HG03520 (cell line): ENCODE measurements at regions not wholly inside any gene's neighbourhood (a gene's known extent, or its start where the extent isn't known, plus 50 kb on each side); places are given as distances from the start of the nearest gene placed in this dataset.

Experiments used
- ATAC-seq: cut with Tn5 transposase; IDR thresholded peaks from one replicate; pipeline ENCODE4 v1.9.1; 2021; ENCODE audit warnings: mild to moderate bottlenecking, moderate library complexity; ENCODE audit not compliant: unreplicated experiment

DNA sequence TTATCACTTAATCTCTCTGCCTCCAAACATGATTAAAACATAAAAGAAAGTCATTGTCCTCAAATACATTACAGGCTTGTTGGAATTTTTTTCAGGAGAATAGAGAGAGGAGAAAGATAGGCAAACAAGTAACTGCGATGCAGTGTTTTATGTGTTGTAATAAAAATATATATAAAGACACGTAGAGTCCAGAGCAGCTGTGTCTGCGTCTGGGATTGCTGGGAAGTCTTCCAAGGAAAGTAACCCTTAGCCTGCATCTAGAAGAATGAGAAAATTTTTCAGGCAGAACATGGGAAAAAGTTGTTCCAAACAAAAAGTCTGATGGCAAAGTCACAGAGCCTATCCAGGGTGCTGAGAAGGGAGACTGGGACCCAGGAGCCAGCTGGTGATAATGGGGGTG, 91.8 kb upstream of the ST6GAL2 start:
- no peak for ATAC-seq

DNA sequence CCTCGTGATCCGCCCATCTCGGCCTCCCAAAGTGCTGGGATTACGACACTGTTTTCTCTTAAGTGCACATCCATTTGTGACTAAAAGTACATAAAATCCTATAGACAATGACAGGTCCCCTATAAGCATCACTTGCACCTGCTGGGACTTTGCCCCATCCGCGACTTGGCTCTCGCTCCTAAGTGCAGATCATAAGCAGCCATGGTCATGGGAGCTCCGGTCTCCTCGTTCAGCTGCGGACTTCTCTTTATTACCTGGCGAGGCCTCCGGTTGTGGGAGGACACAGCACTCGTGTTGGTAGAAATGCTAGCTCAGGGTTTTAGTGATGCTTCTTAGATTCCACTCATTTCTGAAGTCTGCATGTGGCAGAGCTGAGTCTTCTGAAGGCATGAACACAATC, 92.7 kb upstream of the ST6GAL2 start:
- no peak for ATAC-seq

DNA sequence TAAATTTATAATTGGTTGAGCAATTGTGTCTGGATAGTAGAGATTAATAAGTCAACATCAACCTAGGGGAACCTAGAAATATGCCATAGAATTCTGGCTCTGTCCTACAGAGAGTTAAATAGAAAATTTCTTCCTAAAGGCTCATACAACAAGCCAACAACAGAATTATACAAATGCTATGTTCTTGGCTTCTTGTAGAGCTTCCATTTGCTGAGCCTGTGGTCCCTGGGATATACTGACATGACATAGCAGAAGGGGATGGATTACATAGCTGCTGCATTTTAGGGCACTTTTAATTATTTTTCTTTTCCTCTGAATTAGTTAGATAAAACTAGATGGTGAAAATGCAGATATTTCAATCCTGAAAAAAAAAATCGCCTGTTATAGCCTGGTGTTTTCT, 95.5 kb upstream of the ST6GAL2 start:
- ATAC-seq = no peak

DNA sequence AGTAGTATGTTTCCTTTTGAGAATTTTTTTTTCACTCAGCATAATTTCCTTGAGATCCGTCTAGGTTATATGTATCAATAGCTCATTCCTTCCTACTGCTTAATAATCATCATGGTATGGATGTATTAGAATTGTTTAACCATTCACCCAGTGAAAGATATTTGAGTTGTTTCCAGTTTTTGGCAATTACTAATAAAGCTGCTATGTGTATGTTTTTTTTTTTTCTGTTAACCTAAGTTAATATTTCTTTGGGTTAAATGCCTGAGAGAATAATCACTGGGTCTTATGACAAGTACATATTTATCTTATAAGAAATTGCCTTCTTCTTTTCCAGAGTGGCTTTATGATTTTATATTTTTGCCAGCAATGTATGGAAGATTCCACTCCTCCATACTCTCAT, 96.4 kb upstream of the ST6GAL2 start:
- ATAC-seq = no peak

DNA sequence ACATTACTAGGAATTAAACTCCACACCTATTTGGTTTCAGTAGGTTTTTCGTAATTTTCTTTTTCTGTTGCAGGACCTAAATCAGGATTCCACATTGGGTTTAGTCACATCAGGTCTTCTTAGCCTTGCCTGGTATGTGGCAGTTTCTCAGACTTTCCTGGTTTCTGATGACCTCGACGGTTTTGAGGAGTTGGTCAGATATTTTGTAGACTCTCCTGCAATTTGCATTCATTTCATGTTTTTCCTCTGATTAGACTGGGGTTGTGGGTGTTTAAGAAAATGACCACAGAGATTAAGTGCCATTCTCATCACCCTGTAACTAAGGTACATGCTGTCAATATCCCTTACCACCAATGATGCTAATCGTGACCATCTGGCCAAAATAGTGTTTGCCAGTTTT, 97.3 kb upstream of the ST6GAL2 start:
- no peak for ATAC-seq

DNA sequence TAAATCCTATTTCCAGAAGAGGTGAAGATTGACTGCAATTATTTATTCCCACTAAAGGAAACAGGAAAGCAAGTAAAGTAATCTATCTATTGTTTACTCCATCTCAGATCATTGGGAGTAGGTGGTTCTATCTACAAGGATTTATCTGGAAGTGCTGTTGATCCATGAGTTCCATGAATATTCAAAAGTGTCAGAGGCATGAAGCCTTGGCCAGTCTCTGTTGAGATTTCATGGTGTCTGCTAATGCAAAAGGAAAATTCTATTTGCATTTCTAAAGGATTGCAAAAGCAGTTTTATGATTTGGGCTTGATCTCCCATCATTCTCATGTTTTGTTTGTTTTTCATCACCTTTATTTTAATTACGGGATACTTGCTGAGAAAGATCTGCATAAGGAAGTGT, 102.4 kb upstream of the ST6GAL2 start:
- ATAC-seq = no peak

DNA sequence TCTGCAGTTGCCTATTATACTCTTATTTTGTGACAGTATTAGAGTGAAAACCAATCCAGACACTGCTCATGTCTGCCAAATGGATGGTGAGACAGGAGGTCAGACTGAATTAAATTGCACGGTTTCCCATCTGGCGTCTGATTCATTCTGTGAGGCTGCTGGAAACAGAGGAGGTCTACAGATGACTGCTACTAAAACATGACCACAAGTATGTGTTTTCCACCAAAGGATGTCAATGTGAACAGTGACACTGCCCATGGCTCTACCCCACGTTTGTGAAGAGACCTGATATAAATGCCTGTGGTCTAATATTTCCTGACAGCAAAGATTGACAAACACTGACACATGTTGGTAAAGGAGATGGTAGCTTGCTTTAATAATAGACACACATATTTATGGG, 104.3 kb upstream of the ST6GAL2 start:
- ATAC-seq = no peak

DNA sequence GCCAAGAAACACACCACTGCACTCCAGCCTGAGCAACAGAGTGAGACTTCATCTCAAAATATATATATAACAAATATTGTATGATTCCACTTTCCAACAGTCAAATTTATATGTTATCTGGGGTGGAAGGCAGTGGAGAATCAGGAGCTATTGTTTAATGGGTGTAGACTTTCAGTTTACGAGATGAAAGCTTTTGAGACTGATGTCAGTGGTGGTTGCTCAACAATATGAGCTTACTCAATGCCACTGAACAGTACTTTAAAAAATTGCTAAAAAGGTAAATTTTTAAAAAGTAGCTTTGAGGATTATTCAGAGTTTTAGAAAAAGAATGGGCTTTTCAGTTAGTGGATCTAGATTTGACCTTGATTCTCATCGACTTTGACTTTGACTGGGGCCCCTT, 105.9 kb upstream of the ST6GAL2 start:
- no peak for ATAC-seq

DNA sequence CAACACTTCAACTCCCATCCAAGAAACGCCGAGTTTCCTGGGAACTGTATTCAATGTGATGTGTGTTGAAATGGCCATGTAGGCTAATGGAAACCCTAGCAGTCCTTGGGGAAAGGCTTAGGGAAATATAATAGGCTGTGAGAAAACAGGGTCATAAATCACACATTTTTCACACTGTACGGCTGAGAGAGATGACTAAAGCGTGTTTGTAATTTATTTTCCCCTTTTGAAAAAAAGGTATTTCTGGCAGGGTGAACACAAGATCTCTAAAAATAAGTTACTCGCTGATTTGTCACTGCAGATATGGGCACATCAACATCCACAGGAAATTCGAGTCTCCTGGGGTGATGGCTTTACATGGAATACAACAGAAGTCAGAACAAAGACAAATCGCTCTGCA, 109.6 kb upstream of the ST6GAL2 start:
- no peak for ATAC-seq

DNA sequence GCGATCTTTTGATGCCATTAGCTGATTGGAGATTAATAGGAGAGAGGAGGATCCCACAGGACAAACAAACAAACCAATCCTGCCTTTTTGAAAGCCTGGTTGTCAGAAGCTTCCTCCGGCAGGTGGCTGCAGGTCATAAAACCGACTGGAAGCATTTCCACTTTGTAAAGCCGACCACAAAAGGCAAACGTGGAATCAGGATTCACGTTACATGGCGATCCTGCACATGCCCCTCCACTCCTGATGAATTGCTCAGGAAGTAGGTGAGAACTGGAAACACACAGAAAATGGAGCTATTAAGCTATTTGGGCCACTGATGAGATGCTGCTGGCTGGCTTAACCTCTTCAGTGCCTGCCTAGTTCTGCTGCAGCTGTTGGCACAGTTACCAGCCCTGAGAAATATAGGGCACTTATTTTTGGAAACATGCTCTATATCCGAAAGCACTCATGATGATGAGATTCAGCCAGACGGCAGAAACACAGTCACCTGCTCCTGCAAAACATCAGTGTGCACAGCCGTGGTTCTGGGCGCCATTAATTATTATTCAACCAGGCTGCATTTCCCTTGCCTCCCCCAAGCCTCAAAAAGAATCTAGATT, 110.3 kb upstream of the ST6GAL2 start:
- ATAC-seq = no peak

DNA sequence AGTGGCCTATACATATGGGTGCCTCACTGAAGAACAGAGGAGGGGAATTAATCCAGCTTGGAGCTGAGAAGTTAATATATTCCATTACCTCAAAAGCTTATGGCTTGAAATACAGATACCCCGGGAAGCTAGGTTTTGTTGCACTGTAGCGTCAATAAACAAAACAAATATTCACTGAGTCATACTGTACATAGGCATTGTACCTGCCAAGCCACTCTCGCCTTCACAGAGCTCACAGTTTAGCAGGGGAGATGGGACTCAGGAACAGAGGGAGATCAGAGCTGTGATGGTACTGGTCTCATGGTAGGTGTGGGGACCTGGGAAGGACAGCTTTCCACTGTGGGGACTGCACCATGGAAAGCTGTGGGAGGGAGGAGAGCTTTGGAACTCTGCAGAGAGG, 111.2 kb upstream of the ST6GAL2 start:
- ATAC-seq = no peak

DNA sequence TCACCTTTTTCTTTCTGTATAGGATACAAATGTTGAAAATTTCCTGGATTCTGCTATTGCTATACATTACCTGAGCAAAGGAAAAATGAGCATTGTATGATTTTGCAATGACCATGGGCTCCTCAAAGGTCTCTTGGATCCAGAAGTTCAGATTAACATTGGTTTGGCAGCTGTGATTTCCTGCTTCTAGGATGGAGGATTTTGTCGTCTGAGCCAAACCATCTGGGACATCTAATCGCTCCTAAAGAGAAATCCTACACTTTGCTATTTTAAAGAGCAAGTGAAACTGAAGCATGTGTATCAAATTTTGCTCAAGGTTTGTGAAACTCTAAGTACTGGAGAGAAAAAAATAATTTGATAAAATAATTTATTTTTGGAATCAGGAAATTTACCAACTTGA, 115.1 kb upstream of the ST6GAL2 start:
- no peak for ATAC-seq

DNA sequence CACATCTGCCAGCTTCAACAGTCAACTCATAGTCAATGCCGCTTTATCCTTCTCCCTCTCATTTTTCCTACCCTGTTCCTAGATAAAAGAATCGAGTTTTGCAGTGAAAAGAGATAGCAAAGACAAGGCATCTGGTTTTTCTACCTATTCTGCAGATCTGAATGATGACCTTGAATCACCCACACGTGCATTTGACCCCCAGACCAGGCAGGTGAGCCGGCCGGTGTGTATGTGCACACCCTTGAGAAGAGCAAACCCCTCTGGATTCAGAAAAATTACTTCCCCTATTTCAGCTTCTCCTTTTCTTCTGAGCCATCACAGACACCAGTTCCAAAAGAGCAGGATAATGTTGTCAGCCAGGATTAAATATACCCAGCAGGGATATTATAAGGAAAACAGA, 115.6 kb upstream of the ST6GAL2 start:
- ATAC-seq = no peak

DNA sequence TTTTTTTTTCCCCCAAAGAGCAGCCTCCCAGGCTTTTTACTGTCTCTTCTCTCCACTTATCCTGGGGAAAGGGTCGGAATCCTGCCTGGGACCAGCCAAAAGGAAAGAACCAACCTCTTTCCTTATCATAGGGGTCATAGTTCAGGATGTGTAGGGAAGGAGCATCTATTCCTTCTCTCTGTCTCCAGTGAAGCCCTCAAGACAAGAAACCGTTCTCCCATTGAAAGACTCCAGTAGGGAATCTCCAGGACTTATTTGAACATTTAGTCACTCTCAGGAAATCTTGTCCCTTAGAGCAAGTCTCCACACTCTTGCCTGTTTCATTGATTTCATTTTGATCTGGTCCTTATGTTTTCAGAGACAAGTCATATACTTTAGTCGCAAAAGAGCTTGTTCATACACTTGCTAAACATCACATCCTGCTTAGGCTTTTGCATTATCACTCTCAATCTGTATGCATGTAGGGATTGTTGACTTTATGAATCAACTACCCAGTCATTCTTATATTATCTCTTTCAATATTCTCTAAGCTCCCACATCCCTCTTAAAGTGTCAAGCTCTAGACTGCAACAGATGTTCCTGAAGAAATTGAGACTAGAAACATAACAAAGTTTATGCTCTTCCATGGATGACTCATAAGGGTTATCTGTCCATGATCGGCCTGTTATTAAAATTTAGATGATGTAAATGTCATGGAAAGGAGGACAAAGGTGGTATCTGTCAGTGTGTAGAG, 116.2 kb upstream of the ST6GAL2 start:
- ATAC-seq = no peak

DNA sequence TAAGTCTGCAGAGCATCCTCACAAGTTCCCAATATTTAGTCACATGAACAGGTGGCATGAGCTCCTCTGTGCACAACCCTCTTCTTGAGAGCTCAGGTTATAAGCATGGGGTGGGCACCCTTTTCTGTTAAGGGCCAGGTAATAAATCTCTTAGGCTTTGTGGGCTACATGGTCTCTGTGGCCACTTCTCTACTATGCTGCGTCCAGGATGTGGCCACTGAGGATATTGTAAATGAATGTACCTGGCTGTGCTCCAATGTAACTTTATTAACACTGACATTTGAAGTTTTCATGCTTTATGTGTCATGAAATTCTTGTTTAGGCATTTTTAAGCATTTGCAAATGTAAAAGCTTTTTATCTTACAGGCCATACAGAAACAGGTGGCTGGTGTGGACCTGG, 116.8 kb upstream of the ST6GAL2 start:
- no peak for ATAC-seq

DNA sequence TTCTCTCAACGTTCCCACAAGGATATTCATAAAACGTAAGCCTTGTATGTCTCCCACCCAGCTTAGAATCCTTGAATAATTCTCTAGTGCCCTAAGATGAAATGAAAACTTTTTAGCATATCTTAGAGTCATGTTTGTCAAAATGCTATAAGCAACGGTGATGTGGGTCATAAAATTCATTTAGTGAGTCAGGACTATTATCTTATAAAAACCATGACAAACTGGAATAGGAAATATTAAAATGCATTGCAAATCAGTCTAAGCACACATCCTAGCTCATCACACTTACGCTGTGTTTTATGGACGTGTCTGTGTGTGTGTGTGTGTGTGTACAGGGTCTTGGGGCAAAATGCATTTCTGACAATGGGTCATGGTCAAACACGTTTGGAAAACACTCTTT, 119.9 kb upstream of the ST6GAL2 start:
- no peak for ATAC-seq

DNA sequence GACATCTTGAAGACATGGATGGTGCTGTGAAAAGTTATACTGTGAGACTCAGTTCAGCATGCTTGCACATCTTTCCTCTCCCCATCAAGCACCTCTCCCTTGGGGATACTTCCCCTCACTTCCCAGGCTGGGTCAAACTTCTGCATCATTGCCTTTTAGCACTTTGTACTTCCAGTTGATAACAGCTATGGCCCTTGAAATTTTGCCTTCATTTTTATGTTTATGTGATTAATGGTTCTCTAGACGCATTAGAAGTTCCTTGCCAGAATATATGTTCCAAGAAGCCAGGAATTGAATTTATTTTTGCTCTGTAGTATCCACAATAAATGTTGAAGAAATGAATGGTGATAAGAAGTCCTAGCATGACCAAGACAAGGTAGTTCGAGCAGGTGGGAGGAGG, 120.9 kb upstream of the ST6GAL2 start:
- no peak for ATAC-seq

DNA sequence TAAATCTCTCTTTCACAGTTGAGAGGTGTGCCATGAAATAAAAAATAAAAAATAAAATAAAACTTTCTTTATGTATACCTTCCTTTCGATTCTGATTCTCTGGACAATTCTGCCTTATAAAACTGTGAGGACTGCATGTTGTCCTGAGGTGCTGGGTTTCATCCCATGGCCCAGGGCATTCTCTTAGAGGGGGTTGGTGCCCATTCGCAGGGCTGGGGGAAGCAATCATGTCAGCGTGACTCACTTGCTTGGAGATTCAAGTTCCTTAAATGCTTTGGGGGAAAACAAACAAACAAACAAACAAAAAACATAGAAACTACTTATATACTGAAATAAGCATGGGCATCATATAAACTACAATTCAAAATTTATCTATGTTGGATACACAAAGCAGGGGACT, 122.0 kb upstream of the ST6GAL2 start:
- no peak for ATAC-seq

DNA sequence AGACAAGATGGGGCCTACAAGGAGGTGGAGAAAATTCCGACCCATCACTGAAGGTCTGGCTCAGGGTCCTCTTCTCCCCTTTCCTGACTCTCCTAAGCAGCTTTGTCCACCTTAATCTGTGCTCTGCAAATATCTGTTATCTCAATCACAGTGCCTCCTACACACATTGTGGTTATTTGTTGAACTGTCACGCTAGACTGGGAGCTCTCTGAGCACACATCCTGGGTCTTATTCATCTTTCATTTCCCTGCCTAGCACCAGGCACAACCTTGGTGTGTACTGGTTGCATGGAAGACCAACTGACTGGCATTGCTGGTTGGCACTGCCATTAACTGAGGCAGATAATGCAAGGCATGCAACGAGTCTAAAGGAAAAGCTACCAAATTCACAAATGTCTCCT, 122.9 kb upstream of the ST6GAL2 start:
- ATAC-seq = no peak

DNA sequence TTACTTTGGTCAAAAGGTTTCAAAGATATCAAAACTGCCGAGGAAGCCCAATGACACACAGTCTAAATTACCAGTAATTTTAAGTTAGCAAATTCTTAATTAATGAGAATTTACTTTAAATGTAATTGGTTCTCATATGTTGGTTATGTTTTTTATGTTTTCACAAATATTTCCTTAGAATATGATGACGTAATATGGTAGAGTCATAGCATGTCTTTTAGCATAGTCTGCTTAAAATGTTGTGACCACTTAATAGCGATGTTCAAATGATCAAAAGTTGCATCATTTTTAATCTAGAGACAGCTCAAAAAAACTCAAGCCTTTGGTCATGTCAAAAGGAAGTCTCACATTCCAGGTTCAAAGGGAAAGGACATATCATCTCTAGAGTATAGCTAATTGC, 123.3 kb upstream of the ST6GAL2 start:
- no peak for ATAC-seq

DNA sequence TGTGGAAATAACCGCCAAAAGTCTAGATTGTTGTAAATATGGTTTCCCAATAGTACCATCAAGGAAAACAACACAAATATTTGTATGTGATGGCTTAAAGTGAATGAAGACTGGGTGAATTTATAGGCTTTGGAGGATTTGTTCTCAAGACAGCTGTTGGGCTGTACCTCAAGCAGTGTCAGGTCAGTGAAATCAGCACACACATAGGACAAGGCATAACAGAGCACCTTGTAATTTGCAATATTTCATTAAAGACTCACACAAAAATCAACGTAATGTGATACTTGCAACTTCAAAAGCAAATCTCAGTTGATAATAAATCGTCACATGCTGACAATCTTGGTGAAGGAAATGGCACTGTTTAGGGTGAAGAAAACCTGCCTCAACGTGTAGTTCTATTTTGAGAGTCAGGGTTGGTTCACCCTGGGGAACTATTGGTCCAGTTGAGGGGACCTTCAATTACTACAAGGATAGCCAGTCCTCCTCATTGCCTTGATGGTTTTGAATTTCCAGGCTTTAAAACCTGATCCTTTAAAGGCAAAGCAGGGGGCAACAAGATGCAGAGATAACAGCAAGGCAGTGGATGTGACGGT, 126.8 kb upstream of the ST6GAL2 start:
- ATAC-seq = no peak

DNA sequence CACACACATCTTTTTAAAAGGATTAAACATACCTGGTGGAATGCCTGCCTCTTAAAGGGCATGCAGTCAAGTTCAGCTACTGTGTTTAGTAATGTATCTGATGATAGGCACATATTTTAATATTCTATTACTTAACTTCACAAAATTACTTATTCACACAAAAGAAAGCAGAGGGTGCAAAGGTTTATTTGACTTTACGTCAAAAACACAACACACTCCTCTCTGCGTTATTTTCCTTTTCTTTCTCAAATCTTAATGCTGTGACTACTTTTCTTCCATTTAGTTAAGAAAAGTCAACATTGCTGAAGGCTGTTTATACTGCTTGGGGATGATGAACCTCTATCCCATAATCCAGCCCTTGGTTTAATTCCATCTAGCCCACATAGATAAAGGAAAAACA, 127.9 kb upstream of the ST6GAL2 start:
- no peak for ATAC-seq

DNA sequence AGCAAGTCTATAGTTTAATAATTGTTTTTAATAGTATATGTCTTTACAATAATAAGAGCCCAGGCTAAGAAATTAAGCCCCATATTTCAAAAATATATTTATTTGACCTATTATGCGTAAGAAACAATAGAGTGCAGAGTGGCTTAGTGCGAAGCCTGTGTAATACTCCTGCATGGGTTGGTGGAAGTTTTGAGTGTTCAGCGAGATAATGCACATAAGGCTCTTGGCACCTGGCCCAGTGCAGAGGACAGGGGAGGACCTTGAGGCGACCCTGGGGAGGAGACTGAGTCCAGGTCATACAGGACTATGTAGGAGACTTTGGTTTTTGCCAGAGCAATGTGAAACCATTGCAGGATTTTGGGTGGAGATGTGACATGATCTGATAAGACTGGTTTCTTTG, 132.4 kb upstream of the ST6GAL2 start:
- ATAC-seq = no peak
